ENCODE measurements at regions not wholly inside any gene's neighbourhood (a gene's known extent, or its start where the extent isn't known, plus 50 kb on each side); places are given as distances from the start of the nearest gene placed in this dataset.

- TF ChIP-seq POLR2AphosphoS5 (IDR thresholded peaks at IDR 0.05) (no peak), POLR2A (IDR thresholded peaks at IDR 0.05) (no peak), CTCF (IDR thresholded peaks at IDR 0.05) (no peak)
- H3K36me3 ChIP-seq: no peaks in the 10 kb centered on the region
- 83% methylated on average over 5 of the region's 5 CpGs for WGBS
These were observed 273.3 kb upstream of the ZPLD1 start for GRCh38 chr3:102161384-102162006.

GRCh38 chr3:102162251-102162650 lies 272.6 kb upstream of the ZPLD1 start:
- DNase-seq (ENCODE audit: low spot score): no peak
- TF ChIP-seq POLR2A (IDR thresholded peaks at IDR 0.05) (no peak), POLR2AphosphoS5 (IDR thresholded peaks at IDR 0.05) (no peak), CTCF (IDR thresholded peaks at IDR 0.05) (no peak)
- intact Hi-C loops (cut with DNase I): no loop called here
- H3K36me3 ChIP-seq: no peaks in the 10 kb centered on the region
- H3K27ac ChIP-seq: no peak overlapping the region
- no peaks in the 10 kb centered on the region for H3K4me1 ChIP-seq (replicated peaks)
- H3K4me3 ChIP-seq: no peak overlapping the region
- H3K27me3 ChIP-seq (replicated peaks; ENCODE audit: insufficient read depth): no peaks in the 10 kb centered on the region
- no peaks in the 10 kb centered on the region for H3K9me3 ChIP-seq

More at GRCh38 chr3:102161384-102162006, 273.3 kb upstream of the ZPLD1 start:
- Histone ChIP-seq H3K27ac (no peak overlapping the region), H3K9me3 (no peaks in the 10 kb centered on the region), H3K4me3 (no peak overlapping the region), H3K27me3 (replicated peaks; ENCODE audit: insufficient read depth) (no peaks in the 10 kb centered on the region), H3K4me1 (replicated peaks) (no peaks in the 10 kb centered on the region)
- intact Hi-C loops (cut with DNase I): no loop called here
- DNase-seq (ENCODE audit: low spot score): no peak

- no peak for TF ChIP-seq POLR2AphosphoS5 (IDR thresholded peaks at IDR 0.05)
- no peak for TF ChIP-seq CTCF (IDR thresholded peaks at IDR 0.05)
- no peak for TF ChIP-seq POLR2A (IDR thresholded peaks at IDR 0.05)
- no peaks in the 10 kb centered on the region for H3K36me3 ChIP-seq
- no peak for DNase-seq (ENCODE audit: low spot score)
- H3K27ac ChIP-seq: no peak overlapping the region
- H3K9me3 ChIP-seq: no peaks in the 10 kb centered on the region
- intact Hi-C loops (cut with DNase I): no loop called here
- H3K27me3 ChIP-seq (replicated peaks; ENCODE audit: insufficient read depth): no peaks in the 10 kb centered on the region
- 3% methylated on average over 1 of the region's 1 CpG for WGBS
- no peaks in the 10 kb centered on the region for H3K4me1 ChIP-seq (replicated peaks)
- H3K4me3 ChIP-seq: no peak overlapping the region
These were observed 271.6 kb upstream of the ZPLD1 start for GRCh38 chr3:102163039-102163817.

GRCh38 chr3:102163818-102164154 lies 271.0 kb upstream of the ZPLD1 start:
- WGBS: 56% methylated on average over 4 of the region's 4 CpGs
- Histone ChIP-seq H3K4me3 (no peak overlapping the region), H3K36me3 (no peaks in the 10 kb centered on the region), H3K4me1 (replicated peaks) (no peaks in the 10 kb centered on the region), H3K27ac (no peak overlapping the region), H3K9me3 (no peaks in the 10 kb centered on the region), H3K27me3 (replicated peaks; ENCODE audit: insufficient read depth) (no peaks in the 10 kb centered on the region)
- DNase-seq (ENCODE audit: low spot score): no peak
- intact Hi-C loops (cut with DNase I): no loop called here
- no peak for TF ChIP-seq POLR2AphosphoS5 (IDR thresholded peaks at IDR 0.05)
- TF ChIP-seq POLR2A (IDR thresholded peaks at IDR 0.05): no peak
- no peak for TF ChIP-seq CTCF (IDR thresholded peaks at IDR 0.05)

- Histone ChIP-seq H3K27me3 (replicated peaks; ENCODE audit: insufficient read depth) (no peaks in the 10 kb centered on the region), H3K4me3 (no peak overlapping the region), H3K9me3 (no peaks in the 10 kb centered on the region), H3K36me3 (no peaks in the 10 kb centered on the region), H3K4me1 (replicated peaks) (no peaks in the 10 kb centered on the region), H3K27ac (no peak overlapping the region)
- 89% methylated on average over 1 of the region's 1 CpG for WGBS
- intact Hi-C loops (cut with DNase I): no loop called here
- no peak for DNase-seq (ENCODE audit: low spot score)
- TF ChIP-seq POLR2AphosphoS5 (IDR thresholded peaks at IDR 0.05) (no peak), POLR2A (IDR thresholded peaks at IDR 0.05) (no peak), CTCF (IDR thresholded peaks at IDR 0.05) (no peak)
These were observed 269.4 kb upstream of the ZPLD1 start for GRCh38 chr3:102165367-102165766.
